NCI-H128 (cell line): ENCODE measurements at regions not wholly inside any gene's neighbourhood (a gene's known extent, or its start where the extent isn't known, plus 50 kb on each side); places are given as distances from the start of the nearest gene placed in this dataset.
"Not testable (repeated sequence)": the region's sequence is repeated elsewhere in the genome, so short reads cannot be mapped to it uniquely, and the experiment has no call there.

ENCODE experiments used
- DNase-seq: peaks from one replicate; lab custom pipeline; 2025; ENCODE audit not compliant: unreplicated experiment; lab: John Stamatoyannopoulos, UW

GRCh38 chrX:73963682-73964081, 111.2 kb upstream of the XIST start:
- no peak for DNase-seq

- no peak for DNase-seq
These were observed 110.4 kb upstream of the XIST start for GRCh38 chrX:73962948-73963347.

- not testable (repeated sequence) for DNase-seq
These were observed 109.4 kb upstream of the XIST start for GRCh38 chrX:73961867-73962266.

- no peak for DNase-seq
These were observed 92.0 kb upstream of the XIST start for GRCh38 chrX:73944563-73944908.

- DNase-seq, result peak; percentile 80
These were observed 91.4 kb upstream of the XIST start for GRCh38 chrX:73943693-73944562.

DNA sequence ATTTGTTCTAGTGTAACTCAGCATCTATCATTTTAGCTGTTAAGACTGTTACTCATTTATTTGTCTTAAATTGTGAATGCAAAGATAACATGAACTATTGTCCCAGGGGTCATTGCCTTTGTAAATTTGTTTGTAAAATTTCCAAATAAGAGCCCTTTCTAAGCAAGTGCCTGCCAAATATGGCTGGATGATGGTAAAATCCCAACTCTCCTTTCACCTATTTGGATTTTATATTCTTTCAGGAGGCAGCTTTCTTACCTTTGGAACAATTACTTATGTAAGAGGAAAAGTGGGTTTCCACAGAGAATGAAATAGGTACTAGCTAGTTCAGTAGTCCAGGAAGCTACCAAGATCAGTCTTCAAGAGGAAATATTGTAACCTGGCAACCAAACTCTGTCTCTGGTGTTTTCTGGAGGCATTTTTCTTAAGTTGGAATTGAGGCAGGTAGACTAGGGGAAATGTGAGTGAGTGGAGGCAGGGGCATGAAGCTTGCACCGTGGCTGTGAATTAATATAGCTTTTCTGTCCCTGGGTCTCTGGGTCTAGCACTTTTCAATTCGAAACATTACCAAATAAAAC, 88.5 kb upstream of the XIST start:
- no peak for DNase-seq

DNA sequence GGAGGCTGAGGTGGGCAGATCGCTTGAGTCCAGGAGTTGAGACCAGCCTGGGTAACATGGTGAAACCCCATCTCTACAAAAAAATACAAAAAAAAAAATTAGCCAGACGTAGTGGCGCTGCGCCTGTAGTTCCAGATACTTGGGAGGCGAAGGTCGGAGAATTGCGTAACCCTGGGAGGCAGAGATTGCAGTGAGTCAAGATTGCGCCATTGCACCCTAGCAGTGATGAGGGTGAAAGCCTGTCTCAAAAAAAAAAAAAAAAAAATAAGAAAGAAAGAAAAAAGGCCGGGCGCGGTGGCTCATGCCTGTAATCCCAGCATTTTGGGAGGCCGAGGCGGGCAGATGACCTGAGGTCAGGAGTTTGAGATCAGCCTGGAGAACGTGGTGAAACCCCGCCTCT, 85.3 kb upstream of the XIST start:
- not testable (repeated sequence) for DNase-seq

GRCh38 chrX:73932522-73932921, 80.0 kb upstream of the XIST start:
- no peak for DNase-seq

- DNase-seq, result no peak
These were observed 77.8 kb upstream of the XIST start for GRCh38 chrX:73930300-73930699.

DNA sequence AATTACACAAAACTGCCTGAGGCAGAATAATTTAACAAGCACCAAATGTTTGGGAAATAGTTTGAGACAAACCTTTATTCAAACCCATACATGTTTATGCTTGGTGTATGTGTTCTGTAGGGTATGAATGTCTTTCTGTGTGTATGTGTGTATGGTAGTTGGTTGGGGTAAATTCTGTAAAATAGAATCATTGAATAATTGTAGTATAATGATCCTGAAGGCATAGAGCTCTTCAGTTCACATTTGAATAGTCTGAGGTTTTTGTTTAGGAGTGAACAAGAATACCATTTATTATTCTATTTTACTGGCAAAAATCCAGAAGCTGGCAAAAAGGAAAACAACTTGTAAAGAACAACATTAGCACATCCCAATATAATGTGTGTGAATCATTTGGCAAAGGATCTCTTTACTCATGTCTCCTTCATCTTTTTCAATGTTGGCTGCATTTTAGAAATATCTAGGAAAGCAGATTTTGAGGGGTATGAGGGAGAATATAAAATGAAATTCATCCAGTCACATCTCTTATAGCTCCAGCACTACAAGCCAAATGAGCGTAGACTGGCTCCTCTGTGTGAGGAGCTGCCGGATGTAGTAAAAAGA, 70.4 kb upstream of the XIST start:
- DNase-seq, result no peak

DNA sequence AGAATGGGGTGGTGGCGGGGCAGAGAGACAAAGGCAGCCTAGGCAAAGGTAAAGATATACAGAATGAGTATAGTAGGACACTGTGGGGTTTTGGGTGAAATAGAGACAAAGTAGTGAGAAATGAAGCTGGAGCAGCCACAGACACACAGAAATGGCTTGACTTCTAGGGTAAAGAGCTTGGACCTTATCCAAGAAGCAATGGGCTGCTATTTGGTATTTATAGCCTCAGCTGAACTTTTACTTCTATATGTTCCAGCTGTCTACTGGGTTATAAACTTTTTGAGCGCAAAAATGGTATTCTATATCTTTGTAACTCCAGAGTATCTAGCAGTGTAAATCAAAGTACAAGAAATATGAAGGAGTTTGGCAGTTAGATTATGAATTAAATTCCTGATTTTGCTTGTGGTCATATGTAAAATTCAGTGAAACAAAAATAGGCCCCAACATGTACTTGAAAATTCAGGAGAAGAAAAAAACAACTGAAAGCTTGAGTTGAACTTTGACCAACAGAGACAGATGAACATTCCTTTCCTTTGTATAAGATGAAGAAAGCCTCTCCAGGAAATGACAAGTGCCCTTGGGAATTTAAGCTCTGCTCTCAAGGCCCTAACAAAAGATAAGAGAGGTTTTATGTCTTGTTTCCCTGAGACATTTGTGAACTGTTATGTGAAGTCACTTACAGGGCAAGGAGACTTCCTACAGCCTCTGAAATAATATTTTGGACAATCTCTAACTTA, 64.6 kb upstream of the XIST start:
- no peak for DNase-seq

DNA sequence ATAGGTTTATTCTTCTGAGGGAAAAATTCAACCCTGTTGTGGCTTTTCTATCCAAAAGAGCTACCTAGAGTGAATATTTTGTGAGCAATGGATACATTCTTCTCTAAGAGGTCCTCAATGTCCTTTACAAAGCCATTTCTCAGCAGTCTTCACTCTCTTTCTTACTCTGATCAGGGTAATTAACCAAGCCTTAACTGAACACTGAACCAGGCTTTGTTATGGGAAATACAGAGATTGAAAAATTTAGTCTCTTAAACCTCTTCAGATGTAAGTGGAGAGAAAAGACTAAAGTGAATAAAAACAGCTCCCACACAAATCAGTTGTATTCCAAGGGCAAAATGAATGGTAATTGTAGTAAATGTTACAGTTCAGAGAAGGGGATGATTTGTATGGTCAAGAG, 64.0 kb upstream of the XIST start:
- no peak for DNase-seq

- not testable (repeated sequence) for DNase-seq
These were observed 62.3 kb upstream of the XIST start for GRCh38 chrX:73914792-73915191.

- no peak for DNase-seq
These were observed 61.1 kb upstream of the XIST start for GRCh38 chrX:73913580-73913979.

DNA sequence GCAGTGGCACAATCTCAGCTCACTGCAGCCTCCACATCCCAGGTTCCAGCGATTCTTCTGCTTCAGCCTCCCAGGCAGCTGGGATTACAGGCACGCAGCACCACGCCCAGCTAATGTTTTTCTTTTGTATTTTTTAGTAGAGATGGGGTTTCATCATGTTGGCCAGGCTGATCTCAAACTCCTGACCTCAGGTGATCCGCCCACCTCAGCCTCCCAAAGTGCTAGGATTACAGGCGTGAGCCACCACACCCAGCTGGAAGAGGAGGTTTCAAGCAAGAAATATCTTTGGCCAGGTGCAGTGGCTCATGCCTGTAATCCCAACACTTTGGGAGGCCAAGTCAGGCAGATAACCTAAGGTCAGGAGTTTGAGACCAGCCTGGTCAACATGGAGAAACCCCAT, 59.4 kb upstream of the XIST start:
- not testable (repeated sequence) for DNase-seq

DNA sequence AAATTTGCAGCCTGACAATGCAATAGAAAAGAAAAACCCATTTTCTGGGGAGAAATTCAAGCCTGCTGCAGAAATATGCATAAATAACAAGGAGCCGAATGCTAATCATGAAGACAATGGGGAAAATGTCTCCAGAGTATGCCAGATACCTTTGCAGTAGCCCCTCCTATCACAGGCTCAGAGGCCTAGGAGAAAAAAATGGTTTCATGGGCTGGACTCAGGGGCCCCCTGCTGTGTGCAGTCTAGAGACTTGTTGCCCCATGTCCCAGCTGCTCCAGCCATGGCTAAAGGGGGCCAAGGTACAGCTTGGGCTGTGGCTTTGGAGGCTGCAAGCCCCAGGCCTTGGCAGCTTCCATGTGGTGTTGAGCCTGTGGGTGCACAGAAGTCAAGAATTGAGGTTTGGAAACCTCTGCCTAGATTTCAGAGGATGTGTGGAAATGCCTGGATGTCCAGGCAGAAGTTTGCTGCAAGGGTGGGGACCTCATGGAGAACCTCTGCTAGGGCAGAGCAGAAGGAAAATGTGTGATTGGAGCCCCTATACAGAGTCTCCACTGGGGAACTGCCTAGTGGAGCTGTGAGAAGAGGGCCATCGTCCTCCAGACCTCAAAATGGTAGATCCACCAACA, 53.3 kb upstream of the XIST start:
- not testable (repeated sequence) for DNase-seq

DNA sequence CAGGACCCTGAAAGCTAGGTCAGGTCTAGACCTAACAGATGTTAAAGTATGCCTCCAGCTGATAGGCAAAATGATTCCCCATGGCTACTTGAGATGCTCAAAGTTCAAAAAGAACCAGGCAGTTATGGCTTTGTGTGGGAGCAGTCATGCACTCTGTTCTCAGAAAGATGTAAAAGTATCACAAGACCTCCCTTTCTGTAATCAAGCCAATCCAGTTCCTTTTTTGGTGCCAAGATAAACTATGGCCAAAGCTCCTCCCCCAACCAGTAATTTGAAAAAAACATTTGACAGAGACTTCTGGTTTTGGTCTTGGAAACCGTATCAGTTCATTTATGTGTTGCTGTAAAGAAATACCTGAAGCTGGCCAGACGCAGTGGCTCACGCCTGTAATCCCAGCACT, 51.4 kb upstream of the XIST start:
- DNase-seq, result no peak
